Panc1 (cell line): ENCODE measurements at regions not wholly inside any gene's neighbourhood (a gene's known extent, or its start where the extent isn't known, plus 50 kb on each side); places are given as distances from the start of the nearest gene placed in this dataset.

Experiments
- ATAC-seq: fragments of 200-7000 bp; cut with Tn5 transposase; 2 replicates; pipeline ENCODE4 v1.9.1; 2020; ENCODE audit warnings: mild to moderate bottlenecking, moderate library complexity
- BruUV-seq: library from RNA; stranded (reverse); fragments of 400-500 nt; replicated peaks from 2 replicates; lab custom pipeline; 2021; lab: Mats Ljungman, UMichigan
- CTCF ChIA-PET: fragments of 300-600 bp; sonication (Branson Sonifier 250); formaldehyde crosslinking; loops from one replicate; lab custom pipeline; 2022; ENCODE audit warnings: antibody characterized with exemption; lab: Charles Lee
- POLR2A ChIA-PET: fragments of 300-600 bp; sonication (Branson Sonifier 250); formaldehyde crosslinking; loops from one replicate; lab custom pipeline; 2022; ENCODE audit warnings: antibody characterized with exemption; lab: Charles Lee
- DNase-seq: peaks from one replicate; pipeline ENCODE4 v3.0.0-alpha.2; 2010; ENCODE audit warnings: low read depth, low spot score
- H3K27ac ChIP-seq: 2 replicates; pipeline ENCODE4 v1.5.1; 2011; ENCODE audit warnings: mild to moderate bottlenecking, low read length, inconsistent platforms
- H3K27me3 ChIP-seq: fragments of 200-500 bp; sonication (Bioruptor generic); 2 replicates; pipeline ENCODE4 v1.6.0; 2014; ENCODE audit warnings: low read length, inconsistent platforms; ENCODE audit not compliant: control insufficient read depth, insufficient read depth
- H3K36me3 ChIP-seq: fragments of 200-500 bp; sonication (Bioruptor generic); 2 replicates; pipeline ENCODE4 v1.5.1; 2014; ENCODE audit warnings: inconsistent platforms, mild to moderate bottlenecking, low read length, moderate library complexity; ENCODE audit not compliant: control insufficient read depth, insufficient read depth
- H3K4me1 ChIP-seq: 2 replicates; pipeline ENCODE4 v1.5.1; 2011; ENCODE audit warnings: inconsistent platforms, mild to moderate bottlenecking, low read length, moderate library complexity; ENCODE audit not compliant: control insufficient read depth, insufficient read depth
- H3K4me3 ChIP-seq, 2 experiments: 2 replicates each; pipeline ENCODE4 v1.5.1; 2011 to 2012; ENCODE audit warnings: low read depth in 2 of 2, low read length in 2 of 2, mild to moderate bottlenecking in 2 of 2, inconsistent platforms in 1 of 2, moderate library complexity in 1 of 2
- H3K9me3 ChIP-seq: fragments of 200-500 bp; sonication (Bioruptor generic); 2 replicates; pipeline ENCODE4 v1.5.1; 2014; ENCODE audit warnings: low read depth, mild to moderate bottlenecking, inconsistent platforms, low read length, moderate library complexity; ENCODE audit not compliant: control insufficient read depth, insufficient read depth
- POLR2AphosphoS5 ChIP-seq: IDR thresholded peaks from 2 replicates; pipeline ENCODE4 v1.6.1; 2012; ENCODE audit warnings: mild to moderate bottlenecking, low read depth, low read length, moderate library complexity
- SIN3A ChIP-seq: IDR thresholded peaks from 2 replicates; pipeline ENCODE4 v1.6.1; 2012; ENCODE audit warnings: low read depth, mild to moderate bottlenecking, low read length, moderate library complexity, borderline replicate concordance; ENCODE audit not compliant: insufficient read depth
- TCF7L2 ChIP-seq: IDR thresholded peaks from 2 replicates; pipeline ENCODE4 v1.6.1; 2011; ENCODE audit warnings: mild to moderate bottlenecking, low read depth, low read length, inconsistent platforms
- in situ Hi-C: cut with HindIII; loops from 2 replicates; pipeline ENCODE4 v1.10.0; 2016; ENCODE audit warnings: low sequenced_read_pairs, low pct_unique_long_range_greater_than_20kb
- intact Hi-C: fragments of 100-400 bp; cut with micrococcal nuclease; formaldehyde crosslinking; loops from one replicate; pipeline ENCODE4 v1.10.0; 2022; ENCODE audit not compliant: unreplicated experiment
- TF ChIP-seq, protein P1 (sequence below): fragments of 450-650 bp; IDR thresholded peaks from 2 replicates; pipeline ENCODE4 v1.5.1; 2017; ENCODE audit warnings: mild to moderate bottlenecking
- TF ChIP-seq, protein P2 (sequence below), 2 experiments: IDR thresholded peaks; 2 replicates each; pipeline ENCODE4 v1.6.1; 2011 to 2012; ENCODE audit warnings: low read depth in 2 of 2, control low read depth in 1 of 2, low read length in 1 of 2, mild to moderate bottlenecking in 1 of 2, moderate library complexity in 1 of 2; ENCODE audit not compliant: insufficient read depth in 1 of 2

DNA sequence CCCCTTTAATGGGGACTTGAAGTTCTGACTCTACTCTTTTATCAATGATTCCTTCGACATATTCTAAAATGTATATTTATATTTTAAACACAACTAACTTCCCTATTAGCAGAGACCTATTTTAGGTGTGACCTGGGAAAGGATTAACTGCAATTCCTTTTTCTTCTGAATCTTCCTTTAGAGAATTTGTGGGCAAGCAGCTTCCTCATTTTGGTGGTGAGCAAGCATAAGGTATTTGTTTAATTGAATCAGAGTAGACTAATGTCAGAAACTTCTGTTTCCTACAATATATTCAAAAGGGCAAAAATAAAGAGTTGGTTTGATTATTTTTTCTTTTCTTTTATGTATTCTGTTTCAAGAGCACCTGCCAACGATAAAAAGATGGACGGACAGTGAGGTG is 237.0 kb downstream of the IKZF2 start:
- no peaks in the 10 kb centered on the region for H3K9me3 ChIP-seq
- in situ Hi-C loops = no loop called here
- TF ChIP-seq, protein P1, sequence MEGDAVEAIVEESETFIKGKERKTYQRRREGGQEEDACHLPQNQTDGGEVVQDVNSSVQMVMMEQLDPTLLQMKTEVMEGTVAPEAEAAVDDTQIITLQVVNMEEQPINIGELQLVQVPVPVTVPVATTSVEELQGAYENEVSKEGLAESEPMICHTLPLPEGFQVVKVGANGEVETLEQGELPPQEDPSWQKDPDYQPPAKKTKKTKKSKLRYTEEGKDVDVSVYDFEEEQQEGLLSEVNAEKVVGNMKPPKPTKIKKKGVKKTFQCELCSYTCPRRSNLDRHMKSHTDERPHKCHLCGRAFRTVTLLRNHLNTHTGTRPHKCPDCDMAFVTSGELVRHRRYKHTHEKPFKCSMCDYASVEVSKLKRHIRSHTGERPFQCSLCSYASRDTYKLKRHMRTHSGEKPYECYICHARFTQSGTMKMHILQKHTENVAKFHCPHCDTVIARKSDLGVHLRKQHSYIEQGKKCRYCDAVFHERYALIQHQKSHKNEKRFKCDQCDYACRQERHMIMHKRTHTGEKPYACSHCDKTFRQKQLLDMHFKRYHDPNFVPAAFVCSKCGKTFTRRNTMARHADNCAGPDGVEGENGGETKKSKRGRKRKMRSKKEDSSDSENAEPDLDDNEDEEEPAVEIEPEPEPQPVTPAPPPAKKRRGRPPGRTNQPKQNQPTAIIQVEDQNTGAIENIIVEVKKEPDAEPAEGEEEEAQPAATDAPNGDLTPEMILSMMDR = no peak
- TF ChIP-seq TCF7L2 (no peak), POLR2AphosphoS5 (no peak), SIN3A (no peak)
- TF ChIP-seq, protein P2, sequence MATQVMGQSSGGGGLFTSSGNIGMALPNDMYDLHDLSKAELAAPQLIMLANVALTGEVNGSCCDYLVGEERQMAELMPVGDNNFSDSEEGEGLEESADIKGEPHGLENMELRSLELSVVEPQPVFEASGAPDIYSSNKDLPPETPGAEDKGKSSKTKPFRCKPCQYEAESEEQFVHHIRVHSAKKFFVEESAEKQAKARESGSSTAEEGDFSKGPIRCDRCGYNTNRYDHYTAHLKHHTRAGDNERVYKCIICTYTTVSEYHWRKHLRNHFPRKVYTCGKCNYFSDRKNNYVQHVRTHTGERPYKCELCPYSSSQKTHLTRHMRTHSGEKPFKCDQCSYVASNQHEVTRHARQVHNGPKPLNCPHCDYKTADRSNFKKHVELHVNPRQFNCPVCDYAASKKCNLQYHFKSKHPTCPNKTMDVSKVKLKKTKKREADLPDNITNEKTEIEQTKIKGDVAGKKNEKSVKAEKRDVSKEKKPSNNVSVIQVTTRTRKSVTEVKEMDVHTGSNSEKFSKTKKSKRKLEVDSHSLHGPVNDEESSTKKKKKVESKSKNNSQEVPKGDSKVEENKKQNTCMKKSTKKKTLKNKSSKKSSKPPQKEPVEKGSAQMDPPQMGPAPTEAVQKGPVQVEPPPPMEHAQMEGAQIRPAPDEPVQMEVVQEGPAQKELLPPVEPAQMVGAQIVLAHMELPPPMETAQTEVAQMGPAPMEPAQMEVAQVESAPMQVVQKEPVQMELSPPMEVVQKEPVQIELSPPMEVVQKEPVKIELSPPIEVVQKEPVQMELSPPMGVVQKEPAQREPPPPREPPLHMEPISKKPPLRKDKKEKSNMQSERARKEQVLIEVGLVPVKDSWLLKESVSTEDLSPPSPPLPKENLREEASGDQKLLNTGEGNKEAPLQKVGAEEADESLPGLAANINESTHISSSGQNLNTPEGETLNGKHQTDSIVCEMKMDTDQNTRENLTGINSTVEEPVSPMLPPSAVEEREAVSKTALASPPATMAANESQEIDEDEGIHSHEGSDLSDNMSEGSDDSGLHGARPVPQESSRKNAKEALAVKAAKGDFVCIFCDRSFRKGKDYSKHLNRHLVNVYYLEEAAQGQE (IDR thresholded peaks at IDR 0.05; ENCODE audit: insufficient read depth in 1 of 2, low read depth in 2 of 2, low read length in 1 of 2) = no peak
- intact Hi-C loops = no loop called here
- no TSS peak for BruUV-seq
- no peak overlapping the region for H3K4me3 ChIP-seq
- no peaks in the 10 kb centered on the region for H3K36me3 ChIP-seq
- no peak for DNase-seq
- no peaks in the 10 kb centered on the region for H3K4me1 ChIP-seq
- no peak for ATAC-seq
- no peak overlapping the region for H3K27ac ChIP-seq
- CTCF ChIA-PET = no interaction called here
- POLR2A ChIA-PET = no interaction called here
- no peaks in the 10 kb centered on the region for H3K27me3 ChIP-seq

DNA sequence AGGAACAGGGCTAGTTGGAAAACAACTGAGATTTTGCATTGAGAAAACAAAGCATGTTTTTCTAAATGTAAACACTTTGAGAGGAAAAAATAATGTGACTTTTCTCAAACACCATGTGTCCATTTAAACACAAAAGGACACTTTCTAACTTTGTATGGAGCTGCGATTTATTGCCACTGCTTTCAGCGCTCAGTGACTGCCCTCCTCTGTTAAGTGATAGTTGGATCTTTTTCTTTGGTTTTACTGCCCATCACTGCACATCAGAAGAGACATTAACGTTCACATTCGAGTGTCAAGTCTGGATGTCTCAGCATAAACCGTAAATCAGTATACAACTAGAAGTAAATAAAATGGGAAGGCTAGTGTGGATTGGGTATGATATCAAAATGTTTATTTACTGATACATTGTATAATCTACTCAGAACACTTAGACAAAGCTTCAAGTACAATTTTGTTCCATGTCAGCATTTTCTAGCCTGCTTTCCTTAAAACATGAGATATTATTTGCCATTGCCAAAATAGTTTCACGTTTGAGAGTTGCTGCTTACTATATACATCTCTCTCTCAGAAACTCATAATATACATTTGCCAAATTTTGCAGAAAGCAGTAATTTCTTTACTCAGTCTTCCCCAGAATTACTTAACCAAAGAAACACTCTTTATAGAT is 237.6 kb downstream of the IKZF2 start:
- H3K27ac ChIP-seq = no peak overlapping the region
- H3K4me3 ChIP-seq = no peak overlapping the region
- intact Hi-C loops (no loop called here), in situ Hi-C loops (no loop called here)
- no peak for ATAC-seq
- no peaks in the 10 kb centered on the region for H3K36me3 ChIP-seq
- no peaks in the 10 kb centered on the region for H3K27me3 ChIP-seq
- POLR2A ChIA-PET = no interaction called here
- no peaks in the 10 kb centered on the region for H3K9me3 ChIP-seq
- no peak for DNase-seq
- CTCF ChIA-PET = no interaction called here
- TF ChIP-seq SIN3A (no peak), POLR2AphosphoS5 (no peak), TCF7L2 (no peak)
- TF ChIP-seq, protein P1 = no peak
- TF ChIP-seq, protein P2 (IDR thresholded peaks at IDR 0.05; ENCODE audit: insufficient read depth in 1 of 2, low read depth in 2 of 2, low read length in 1 of 2) = no peak
- H3K4me1 ChIP-seq = no peaks in the 10 kb centered on the region
- no TSS peak for BruUV-seq
